ENCODE measurements at regions not wholly inside any gene's neighbourhood (a gene's known extent, or its start where the extent isn't known, plus 50 kb on each side); places are given as distances from the start of the nearest gene placed in this dataset.
"Not testable (repeated sequence)": the region's sequence is repeated elsewhere in the genome, so short reads cannot be mapped to it uniquely, and the experiment has no call there.

DNA sequence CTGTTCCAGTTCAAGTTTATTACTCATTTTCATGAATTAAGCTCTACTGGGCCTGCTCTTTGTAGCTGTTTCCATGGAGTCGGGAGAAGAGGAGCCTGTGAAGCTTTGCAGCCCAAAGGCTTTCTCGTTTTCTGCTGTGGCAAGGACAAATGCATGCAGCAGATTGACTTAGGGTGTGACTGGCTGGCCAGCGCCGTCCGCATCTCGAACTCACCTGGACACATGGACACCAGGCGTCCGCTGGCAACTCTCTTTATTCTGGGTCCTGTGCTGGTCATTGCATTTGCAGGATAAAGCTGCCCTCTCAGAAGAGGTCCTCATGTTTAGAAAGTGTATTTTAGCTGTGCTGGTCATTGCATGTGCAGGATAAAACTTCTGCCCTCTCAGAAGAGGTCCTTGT, 350.4 kb downstream of the TMEM121 start:
- DNase-seq (ENCODE audit: low read depth in 2 of 2), result no peak

DNA sequence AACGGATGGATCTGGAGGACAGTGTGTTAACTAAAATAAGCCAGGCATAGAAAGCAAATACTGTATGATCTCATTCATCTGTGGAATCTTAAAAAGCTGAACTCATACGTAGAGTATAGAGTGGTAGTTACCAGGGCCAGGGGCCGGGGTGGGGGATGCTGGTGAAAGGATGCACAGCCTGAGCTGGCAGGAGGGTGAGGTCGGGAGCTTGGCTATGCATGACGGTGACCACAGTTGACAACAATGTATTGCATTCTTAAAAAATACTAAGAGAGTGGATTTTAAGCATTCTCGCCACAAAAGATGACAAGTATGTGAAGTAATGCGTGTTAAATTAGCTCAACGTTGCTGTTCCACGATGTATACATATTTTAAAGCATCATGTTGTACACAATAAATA, 351.3 kb downstream of the TMEM121 start:
- DNase-seq (ENCODE audit: low read depth in 2 of 2), result no peak

DNA sequence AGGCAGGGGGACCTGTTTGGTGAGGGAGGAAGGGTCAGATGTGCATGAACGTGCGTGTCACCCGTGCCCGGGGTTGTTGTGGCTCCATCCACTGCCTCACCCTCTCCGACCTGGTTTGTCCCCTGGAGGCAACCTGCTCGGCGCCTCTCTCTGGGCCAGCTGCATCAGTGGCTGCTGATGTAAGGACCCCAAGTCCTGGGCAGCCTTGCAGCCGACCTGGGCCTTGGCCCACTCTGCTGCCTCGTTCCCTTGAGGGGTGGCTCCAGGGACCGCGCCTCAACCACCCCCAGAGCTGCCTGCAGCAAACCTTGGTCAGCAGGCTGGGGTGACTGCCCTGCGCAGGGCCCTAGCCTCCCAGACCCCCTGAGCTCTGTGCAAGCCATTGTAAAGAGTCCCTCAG, 351.7 kb downstream of the TMEM121 start:
- DNase-seq (ENCODE audit: low read depth in 2 of 2), result no peak

DNA sequence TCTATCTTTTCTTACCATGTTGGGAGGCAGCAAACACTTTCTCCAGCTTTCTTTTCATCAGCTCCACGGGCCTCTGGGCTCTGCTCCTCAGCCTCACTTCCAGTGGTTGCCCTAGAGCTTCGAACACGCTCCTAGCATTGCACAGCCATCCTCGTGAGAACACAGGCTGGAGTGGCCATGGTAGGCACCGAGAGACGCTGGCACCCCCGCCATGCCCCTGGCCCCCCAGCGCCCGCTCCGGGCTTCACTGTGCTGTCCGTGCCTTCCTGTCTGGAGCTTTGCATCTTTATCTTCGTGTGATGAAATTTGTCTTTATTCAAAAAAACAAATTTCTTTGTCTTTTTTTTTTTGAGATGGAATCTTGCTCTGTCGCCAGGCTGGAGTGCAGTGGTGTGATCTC, 352.2 kb downstream of the TMEM121 start:
- DNase-seq (ENCODE audit: low read depth in 2 of 2), result no peak

DNA sequence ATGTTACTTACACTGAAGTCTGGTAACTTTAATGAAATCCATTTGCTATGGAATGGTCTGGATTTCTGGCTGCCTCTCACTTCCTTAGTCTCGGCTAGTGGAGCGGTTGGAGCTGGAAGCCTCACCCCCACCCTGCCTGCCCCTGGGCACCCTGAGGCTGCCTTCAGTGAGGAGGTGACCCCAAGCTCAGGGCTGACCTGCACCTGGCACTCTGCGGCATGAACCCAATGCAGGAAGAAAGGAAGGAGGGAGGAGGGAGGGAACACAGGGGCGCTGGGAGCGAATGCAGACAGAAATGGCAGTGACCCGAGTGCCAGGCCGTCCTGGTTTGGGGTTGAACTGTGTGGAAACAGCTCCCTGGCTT, 353.1 kb downstream of the TMEM121 start:
- no peak for DNase-seq (ENCODE audit: low read depth in 2 of 2)

DNA sequence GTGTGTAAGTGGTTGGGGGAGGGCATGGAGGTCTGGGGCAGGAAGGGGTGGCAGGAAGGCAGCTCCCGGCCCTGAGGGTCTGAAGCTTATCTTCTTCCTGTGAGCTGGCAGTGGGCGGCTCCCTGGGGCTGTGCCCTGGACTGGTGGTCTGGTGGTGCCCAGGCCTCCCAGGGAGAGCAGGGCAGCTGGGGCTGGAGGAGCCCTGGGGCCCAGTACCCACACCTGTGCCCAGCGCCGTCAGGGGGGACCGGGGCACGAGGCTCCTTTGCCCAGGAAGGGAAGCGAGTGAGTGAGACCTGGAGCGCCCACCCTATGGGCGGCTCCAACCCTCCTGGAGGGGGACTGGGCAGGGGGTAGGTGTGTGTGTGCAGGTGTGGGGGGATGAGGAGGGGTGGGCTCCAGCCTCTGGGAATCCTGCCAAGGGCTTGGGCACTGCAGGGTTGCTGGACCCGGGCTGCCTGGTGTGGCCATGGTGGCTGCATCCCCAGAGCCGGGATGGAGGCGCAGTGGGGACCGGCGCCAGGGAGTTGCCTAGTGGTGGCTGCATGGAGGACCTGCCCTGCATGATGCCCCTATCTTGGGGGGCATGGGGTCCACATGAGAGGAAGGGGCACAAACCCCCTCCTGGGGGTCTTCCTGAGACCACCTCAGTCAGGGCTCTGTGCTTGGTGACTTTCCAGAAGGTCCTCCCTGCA, 353.6 kb downstream of the TMEM121 start:
- no peak for DNase-seq (ENCODE audit: low read depth in 2 of 2)

DNA sequence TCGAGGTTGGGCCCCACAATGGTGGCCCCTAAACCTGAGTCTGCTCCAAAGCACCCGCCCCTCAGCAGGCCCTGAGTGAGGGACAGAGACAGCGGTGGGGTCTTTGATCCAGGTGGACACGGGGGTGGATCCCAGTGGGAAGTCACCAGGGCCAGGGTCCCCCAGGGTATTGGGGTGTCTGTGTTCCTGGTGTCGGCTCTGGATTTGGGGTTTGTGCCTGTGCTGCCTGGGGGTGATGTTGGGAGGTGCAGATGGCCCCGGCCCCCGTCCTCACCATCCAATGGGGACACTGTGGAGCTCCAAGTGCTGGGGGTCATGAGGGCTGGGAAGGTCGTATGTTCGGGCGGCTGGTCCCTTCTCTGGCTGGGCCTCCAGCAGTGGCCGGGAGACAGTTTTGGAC, 354.2 kb downstream of the TMEM121 start:
- DNase-seq (ENCODE audit: low read depth in 2 of 2), result no peak

DNA sequence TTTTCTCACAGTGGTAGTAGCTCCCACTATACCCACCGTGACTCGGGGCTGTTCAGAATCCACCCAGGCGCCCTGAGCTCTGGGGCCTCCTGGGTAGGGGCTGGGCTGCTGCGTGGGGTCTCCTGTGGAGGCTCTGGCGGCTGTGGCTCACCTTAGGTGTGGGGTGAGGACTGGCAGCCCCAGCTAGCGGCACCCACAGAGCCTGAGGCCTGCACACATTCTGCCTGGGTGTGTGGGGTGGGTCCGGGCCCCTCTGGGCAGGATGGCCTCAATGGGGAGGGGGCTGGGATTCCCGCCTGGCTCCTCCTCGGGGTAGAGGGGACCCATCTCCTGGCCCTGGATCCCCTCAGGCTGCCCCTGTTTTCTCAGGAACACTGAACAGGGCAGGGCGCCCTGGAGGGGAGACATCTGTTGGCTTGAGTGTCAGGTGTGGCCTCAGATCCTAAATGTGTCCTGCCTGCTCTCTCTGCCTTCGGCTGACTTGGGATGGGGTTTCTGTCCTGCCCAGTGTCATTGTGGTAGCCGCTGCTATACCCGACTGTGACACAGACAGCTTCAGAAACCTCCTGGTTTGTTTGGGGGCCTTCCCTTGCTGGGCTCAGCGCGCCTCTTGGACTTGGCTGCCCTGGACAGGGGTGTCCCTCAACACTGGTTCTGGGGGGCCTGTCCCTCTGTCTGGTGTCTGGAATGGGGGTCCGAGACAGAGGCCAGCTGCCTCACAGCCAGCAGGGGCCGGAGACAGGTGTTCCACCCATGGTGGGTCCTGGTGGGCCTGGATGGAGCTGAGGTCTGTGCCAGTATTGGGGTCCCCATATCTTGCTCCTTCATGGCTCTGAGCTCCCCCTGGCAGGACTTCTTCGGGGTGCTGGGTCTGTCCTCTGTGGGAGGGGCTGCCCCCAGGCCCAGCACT, 354.9 kb downstream of the TMEM121 start:
- no peak for DNase-seq (ENCODE audit: low read depth in 2 of 2)

DNA sequence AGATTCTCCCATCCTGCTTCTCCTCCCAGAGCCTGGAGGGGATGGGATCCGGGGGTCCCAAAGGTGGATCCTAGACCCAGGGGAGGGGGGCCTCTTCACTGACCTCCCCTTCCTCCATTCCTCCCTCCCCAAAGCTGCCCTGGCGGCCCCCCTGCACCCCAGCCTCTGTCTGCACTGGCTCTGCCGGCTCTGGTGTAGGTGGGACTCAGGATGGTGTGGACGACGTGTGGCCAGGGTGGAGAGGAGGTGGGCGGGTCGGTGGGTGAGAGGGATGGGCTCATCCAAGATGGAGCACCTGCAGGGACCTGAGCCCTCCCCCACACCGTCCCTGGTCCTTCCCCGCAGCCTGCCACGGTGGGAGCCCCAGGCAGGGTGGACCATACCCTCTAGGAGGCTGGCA, 355.6 kb downstream of the TMEM121 start:
- not testable (repeated sequence) for DNase-seq (ENCODE audit: low read depth in 2 of 2)

DNA sequence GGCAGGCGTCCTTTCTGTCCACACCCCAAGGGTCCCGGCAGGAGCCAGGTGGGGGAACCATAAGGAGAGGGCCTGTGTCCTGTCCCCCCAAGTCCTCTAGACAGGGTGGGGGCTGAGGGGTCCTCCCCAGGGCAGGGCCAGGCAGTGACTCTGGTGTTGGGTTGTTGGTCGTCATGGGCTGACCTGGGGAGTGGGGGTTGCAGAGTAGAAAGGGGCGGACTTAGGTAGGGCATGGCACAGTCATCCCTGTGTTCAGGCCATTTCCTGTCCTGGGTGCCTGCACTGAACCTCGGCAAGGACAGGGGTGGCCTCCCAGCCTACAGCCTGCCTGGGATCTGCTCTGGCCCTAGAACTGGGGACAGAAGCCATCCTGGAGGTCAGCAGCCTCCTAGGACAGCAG, 356.2 kb downstream of the TMEM121 start:
- DNase-seq (ENCODE audit: low read depth in 2 of 2), result no peak

DNA sequence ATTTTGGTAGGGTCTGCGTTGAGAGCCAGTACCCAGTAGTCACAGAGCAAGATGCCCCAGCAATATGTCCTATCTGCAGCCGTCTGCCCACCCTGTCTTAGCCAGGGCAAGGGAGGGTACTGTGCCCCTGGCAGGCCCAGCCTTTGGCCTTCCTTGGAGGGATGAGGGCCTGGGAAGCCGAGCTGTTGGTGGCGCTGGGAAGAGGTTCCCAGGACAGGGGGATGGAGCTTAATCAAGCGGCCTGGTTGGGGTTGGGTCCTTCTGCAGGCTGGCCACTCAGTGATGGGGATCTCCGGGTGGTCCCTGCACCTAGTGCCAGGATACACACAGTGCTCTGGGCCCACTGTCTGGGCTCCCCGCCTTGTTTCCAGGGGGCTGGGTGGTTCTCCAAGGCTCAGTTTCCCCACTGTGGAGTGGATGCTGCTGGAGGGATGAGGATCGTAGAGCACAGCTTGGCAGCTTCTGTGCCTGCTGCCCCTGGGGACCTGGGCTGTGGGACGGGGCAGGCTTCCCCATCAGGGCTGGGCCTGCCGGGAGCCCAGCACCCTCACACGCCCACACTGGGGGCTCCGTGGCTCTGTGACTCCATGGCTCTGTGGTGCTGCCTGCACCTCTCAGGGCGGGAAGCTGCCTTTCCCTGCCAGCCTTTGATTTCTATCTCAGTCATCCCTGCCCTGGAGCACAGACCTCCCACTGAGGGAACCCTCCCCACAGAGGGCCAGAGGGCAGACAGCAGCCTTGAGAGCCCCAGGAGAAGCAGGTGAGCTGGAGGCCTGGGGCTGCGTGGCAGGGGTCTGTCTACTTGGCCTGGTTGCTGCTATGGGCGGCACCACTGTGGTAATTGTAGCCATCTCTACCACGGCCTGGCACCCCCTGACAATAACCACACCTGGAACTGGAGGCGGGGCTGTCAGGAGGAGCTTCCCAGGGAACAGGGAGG, 357.0 kb downstream of the TMEM121 start:
- no peak for DNase-seq (ENCODE audit: low read depth in 2 of 2)

DNA sequence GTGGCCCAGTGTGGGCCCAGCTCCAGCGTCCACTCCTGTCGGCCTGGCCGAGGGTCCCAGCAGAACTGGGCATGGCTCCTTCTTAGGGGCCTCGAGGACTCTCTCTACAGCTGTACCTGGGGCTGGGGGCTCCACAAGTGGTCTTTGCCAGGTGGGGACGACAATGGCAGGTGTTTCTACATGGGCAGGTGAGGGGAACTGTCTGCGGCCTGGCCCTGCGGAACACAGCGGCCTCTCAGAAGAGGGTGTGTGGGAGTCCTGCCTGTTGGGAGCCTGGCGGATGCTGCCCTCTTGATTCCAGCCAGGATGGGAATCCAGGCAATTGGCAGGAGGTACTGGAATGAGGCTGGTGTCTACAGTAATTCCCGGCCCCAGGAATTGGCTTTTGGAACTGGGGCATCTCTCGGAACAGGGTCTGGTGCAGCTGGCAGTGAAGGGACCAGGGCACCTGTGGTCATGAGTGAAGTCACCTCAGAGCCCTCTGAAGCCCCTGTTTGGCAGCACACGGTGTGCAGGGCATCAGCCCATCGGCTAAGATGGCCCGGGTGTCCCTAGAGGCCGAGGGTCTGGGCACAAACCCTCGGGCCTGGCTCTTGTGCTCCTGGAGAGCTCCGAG, 357.9 kb downstream of the TMEM121 start:
- DNase-seq (ENCODE audit: low read depth in 2 of 2), result not testable (repeated sequence)

DNA sequence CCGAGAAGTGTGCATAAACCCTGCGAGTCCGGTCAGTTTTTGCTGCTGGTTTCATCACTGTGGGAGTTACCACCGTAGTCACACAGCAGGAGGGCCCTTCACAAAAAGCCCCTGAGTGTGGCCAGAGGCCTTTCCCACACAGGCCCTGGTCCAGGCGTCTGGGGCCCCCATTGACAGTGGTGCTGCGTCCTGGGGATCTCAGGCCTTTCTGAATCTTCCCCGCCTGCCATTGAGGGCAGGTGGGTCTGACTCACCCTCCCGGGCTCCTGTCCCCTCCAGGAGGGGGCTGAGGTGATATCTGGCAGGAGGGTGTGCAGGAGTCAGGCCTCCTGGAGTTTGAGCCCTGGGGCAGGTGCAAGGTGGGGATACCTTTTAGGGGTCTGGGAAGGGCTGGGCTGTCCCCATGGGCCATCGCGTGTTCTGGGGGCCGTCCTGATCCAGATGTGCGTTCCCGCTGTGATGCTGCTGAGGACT, 358.5 kb downstream of the TMEM121 start:
- no peak for DNase-seq (ENCODE audit: low read depth in 2 of 2)

DNA sequence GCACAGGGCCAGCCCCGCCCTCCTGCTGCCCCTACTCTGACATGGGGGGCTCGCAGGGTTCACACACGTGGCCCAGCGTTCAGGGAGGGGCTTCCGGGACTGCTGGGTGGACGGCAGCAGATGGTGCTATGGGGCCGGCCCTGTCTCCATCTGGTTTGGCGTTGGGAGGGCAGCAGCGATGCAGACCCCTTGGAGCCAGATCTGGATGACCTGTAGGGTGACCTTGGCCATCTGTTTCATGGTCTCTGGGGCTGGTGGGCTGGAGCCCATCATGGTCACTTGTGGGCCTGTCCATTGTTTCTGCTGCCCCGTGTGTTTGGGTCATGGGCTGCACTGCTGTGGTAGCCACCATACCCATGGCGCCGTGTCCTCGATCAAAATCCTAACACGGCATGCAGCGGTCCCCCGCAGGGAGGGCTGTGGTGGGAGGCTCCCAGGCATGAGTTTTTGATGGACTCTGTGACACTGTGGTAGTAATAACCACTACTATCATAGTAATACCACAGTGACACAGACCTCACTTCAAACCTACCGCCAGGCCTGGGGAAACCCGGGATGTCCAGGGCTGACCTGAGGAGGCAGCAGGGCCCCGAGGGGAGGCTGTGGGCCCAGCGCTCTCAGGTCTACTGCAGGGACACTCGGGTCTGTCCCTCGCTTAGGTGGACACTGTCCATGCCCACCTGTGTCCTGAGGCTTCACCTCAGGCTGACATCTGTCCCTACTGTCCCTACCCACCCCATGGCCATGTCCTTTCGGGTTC, 359.4 kb downstream of the TMEM121 start:
- DNase-seq (ENCODE audit: low read depth in 2 of 2), result no peak

DNA sequence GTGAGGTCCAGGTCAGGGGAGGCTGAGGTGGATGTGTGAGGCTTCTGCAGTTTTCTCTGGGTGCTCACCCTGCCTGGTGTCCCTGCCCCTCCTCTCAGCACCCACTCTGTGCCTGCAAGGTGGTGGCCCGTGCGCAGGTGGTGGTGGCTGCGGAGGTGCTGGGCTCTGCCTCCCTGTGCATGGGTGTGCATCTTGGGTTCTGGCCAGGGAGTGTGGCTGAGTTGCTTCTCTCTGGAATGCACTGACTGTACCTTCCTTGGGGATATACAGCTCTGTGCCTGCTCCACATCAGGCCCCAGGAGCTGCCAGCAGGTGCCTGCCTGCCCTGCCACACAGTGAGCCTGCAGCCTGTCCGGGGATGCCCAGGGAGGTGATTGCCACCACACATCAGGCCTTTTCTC, 360.4 kb downstream of the TMEM121 start:
- DNase-seq (ENCODE audit: low read depth in 2 of 2), result not testable (repeated sequence)

DNA sequence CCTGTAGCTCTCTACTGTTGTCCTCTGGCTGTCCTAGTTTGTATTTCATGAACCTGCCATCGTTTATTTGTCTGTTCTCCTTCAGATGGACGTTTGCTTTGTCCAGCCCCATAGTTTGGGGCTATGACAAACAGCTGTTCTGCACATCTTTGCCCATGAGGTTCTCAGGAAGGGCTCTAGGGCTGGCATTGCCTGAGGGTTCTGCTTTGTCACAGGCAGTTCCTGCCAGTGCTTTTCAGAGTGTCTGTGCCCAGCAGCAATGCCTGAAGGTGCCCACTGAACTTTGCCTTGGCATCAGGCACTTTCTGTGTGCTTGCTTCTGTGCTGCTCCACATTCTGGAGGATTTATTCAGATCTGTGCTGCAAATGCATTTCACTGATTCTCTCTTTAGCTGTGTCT, 361.3 kb downstream of the TMEM121 start:
- DNase-seq (ENCODE audit: low read depth in 2 of 2), result no peak

DNA sequence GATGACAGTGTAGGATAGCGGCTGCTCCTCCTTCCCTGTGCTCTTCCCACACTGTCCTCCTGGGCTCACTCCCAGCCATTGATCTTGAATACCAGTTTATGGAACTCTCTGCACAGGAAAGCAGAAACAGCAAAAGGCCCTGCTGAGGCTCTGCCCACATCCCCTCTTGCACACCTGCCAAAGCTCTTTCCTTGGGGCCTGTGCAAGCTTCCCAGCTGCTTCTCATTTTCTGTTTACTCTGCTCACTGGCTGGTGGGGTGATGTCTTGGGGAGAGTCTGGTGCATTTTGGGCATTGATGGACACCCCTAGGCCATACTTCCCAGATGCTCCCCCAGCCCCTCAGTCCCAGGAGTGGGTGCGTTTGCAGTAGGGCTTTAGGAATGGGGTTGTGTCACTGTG, 361.8 kb downstream of the TMEM121 start:
- no peak for DNase-seq (ENCODE audit: low read depth in 2 of 2)

DNA sequence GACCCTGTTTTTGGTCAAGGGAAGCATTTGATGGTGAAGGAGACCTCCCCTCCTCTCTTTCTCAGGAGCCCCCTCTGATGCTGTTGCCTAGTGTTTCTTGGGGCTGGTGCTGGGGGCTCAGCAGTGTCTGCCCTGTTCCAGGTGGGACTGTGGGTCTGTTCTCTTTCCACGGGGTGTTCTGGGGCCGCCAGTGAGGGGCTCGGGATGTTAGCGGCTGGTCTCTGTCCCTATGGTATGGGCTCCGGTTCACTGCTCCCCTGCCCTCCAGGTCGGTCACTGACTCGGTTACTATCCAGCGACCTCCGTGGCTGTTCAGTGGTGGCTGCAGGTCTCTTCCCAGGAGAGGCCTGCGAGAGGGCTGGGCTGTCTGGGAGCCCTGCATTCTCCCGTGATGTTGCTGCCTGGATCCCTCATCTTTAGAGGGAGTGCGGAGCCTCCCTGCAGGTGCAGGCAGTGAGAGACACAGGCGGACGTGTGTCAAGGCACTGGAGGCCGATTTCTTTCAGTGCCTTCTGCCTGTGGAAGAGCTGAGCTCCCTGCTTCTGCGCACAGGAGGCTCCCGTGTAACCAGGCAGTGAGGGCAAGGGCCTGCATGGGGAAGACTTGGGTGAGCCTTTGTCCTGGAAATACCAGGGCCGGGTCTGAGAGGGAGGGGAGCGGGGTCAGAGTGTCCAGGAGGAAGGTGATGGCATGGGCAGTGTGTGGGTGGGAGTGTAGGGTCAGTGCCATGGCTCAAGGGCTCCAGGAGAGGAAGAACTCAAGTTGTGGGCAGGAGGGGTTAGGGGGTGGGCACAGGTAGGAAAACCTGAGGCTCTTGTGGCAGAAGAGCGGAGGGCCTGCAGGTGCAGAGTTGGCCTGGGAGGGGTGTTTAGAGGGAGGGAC, 362.6 kb downstream of the TMEM121 start:
- DNase-seq (ENCODE audit: low read depth in 2 of 2), result no peak

DNA sequence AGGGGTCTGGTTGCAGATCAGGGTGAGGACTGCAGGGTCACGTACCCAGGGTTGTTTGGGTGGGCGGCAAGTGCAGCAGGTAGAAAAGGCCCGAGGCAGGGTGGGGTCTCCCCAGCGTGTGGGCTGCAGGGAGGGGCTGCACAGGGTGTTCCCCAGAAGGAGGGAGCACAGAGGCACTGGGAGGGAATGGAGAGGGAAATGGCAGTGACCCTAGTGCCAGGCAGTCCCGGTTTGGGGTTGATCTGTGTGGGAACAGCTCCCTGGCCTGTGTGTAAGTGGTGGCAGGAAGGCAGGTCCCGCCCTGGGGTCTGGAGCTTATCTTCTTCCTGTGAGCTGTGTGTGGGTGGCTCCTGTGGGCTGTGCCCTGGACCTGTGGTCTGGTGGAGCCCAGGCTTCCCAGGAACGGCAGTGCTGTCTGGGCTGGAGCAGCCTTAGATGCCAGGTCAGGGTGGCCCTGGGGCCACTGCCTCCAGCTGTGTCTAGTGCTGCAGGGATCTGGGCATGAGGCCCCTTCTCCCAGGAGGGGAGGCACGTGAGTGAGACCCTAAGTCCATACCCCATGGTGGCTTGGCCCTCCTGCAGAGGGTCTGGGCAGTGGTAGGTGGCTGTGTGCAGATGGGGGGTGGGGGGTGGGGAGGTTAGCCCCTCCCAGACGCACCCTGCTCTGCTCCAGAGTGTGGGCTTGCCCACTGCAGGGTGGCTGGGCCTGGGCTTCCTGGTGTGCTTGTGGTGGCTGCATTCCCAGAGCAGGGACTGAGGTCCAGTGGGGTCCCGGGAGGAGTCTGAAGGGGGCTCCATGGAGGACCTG, 363.5 kb downstream of the TMEM121 start:
- no peak for DNase-seq (ENCODE audit: low read depth in 2 of 2)

Measured in stimulated activated CD4-positive, alpha-beta T cell treated with anti-CD3 and anti-CD28 coated beads, Interleukin-12 subunit alpha, Interleukin-12 subunit beta, amount 100 ng/mL, for 24 hours (primary cell).